GM20000 (cell line): ENCODE measurements at regions not wholly inside any gene's neighbourhood (a gene's known extent, or its start where the extent isn't known, plus 50 kb on each side); places are given as distances from the start of the nearest gene placed in this dataset.
"Not testable (repeated sequence)": the region's sequence is repeated elsewhere in the genome, so short reads cannot be mapped to it uniquely, and the experiment has no call there.

Source experiments
- DNase-seq: peaks from one replicate; pipeline ENCODE4 v3.0.0; 2012; ENCODE audit warnings: low spot score
- TF ChIP-seq, protein P1 (sequence below): IDR thresholded peaks from 2 replicates; pipeline ENCODE4 v1.5.1; 2012; ENCODE audit warnings: mild to moderate bottlenecking, control low read depth; ENCODE audit errors: extremely low read depth, missing control alignments

DNA sequence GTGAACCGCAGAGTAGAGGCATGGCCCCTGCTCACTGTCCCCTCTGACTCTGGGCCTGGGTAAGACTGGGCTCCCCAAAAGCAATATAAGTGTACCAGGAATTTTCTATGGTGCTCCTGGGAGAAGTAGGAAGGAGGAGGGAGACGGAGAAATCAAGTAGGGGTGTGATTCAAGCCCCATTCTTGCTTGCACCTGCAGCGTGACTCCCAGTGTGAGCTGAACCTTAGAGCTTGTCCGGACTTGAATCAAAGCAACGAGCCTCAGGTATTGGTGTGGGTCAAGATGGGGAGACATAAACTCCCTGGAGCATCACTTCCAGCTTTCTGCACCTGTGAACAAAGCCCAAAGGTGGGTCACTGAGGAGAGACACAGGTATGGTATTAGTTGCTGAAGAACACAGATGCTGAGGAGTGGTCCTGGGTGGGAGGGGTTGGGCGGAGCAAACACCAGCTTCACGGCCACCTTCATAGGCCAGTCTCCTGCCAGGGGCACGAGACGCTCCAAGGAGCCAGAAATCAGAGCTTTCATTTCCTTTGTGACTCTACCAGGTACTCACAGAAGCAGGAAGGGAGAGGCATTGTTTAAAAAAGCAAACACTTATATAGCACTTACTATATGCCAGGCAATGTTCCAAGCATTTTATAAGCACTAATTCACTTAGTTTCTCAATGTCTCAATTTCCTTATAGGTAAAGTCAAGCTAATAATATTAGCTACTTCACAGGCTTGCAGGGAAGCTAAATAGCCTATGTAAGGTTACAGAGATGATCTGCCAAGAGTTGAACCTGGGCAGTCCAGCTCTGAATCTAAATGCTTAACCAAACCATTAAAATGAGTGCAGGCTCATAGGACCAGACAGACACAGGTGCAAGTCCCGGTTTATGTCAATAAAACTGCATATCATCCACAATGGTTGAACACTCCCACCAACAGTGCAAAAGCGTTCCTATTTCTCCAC is 775.3 kb downstream of the UQCRFS1 start:
- DNase-seq, result no peak
- TF ChIP-seq, protein P1, sequence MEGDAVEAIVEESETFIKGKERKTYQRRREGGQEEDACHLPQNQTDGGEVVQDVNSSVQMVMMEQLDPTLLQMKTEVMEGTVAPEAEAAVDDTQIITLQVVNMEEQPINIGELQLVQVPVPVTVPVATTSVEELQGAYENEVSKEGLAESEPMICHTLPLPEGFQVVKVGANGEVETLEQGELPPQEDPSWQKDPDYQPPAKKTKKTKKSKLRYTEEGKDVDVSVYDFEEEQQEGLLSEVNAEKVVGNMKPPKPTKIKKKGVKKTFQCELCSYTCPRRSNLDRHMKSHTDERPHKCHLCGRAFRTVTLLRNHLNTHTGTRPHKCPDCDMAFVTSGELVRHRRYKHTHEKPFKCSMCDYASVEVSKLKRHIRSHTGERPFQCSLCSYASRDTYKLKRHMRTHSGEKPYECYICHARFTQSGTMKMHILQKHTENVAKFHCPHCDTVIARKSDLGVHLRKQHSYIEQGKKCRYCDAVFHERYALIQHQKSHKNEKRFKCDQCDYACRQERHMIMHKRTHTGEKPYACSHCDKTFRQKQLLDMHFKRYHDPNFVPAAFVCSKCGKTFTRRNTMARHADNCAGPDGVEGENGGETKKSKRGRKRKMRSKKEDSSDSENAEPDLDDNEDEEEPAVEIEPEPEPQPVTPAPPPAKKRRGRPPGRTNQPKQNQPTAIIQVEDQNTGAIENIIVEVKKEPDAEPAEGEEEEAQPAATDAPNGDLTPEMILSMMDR, result no peak

DNA sequence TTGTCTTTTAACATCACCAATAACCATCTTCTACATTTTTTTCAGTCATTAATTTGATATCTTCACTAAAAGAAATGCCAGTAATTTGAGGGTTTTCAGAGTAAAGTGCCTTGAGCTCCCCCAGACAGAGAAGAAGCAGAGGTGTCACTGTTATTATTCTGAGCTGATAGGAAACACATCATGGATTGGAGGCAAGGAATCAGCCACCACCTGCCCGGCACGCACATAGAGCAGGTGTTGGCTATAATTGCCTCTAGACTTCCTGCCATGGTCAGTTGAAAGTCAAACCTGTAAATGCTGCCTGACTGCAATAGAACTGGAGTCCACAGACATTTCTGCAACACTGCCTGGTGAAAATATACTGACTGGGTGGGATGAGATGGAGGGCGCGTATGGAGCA is 776.6 kb downstream of the UQCRFS1 start:
- TF ChIP-seq, protein P1, result no peak
- no peak for DNase-seq

DNA sequence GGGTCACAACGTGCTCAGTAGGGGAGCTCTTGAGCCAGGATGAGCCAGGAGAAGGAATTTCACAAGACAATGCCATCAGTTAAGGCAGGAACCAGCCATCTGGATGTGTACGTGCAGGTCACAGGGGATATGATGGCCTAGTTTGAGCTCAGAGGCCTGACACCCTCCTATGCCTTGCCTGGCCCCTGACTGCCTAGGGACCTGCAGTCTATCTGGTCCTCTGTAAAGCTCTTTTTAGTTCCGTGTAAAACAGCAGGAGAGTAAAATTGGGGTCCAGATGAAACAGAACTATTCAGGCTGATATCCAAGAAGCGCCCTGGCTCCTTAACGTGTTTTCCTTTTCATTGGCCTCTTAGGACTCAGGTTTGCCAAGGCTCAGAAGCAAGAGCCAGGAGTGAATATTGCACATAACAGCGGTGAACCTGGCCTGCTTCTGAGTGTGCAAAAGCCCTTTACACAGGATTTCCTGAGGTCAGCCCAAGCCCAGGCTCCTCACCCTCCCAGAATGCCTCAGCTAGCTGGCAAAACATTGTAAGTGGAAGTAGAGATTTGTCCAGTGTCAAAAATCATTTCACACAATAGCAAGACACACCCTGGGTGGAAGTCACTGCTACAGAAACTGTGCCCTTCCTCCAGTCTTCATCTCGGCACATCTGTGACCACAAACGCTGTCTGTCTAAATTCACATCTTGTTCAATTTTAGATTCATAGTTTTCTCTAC is 777.2 kb downstream of the UQCRFS1 start:
- no peak for DNase-seq
- TF ChIP-seq, protein P1, result no peak

DNA sequence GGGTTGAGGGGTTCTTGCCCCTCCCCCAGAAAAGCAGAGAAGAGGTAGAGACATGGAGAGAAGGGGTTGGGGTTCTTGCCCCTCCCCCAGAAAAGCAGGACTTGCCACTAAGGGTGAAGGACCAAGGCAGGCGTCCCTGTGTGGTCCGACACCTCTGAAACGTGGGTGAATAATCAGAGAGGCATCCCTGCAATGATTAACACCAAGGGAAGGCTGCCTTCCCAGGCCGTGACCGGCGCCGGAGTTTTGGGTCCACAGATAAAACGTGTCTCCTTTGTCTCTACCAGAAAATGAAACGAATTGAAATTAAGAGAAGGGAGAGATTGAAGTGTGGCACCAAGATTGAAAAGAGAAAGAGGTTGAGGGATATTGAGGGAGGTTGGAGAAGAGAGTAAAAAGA is 778.2 kb downstream of the UQCRFS1 start:
- not testable (repeated sequence) for DNase-seq

DNA sequence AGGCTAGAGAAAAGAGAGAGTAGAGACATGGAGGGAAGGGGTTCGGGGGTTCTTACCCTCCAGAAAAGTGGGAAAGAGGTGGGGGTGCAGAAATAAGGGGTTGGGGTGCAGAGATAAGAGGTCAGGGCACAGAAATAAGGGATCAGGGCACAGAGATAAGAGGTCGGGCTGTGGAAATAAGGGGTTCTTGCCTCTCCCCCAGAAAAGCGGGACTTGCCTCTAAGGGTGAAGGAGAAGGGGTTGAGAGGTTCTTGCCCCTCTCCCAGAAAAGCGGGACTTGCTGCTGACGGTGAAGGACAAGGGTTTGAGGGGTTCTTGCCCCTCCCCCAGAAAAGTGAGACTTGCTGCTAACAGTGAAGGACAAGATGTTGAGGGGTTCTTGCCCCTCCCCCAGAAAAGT is 778.6 kb downstream of the UQCRFS1 start:
- DNase-seq, result not testable (repeated sequence)

DNA sequence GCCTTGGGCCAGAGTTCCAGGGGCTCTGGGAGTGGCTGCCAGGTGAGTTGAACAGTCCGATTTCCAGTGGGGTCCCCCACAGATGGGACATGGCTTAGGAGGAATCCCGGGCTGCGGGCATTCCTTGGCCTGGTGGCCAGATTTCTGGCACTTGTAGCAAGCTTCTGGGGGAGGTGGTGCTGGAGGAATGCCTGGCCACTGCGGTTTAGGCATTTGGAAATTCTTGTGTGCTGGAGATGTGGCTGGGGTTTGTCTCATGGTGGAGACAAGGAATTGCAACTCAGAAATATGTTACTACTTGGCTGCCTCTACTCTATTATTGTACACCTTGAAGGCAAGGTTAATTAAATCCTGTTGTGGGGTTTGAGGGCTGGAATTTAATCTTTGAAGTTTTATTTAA is 779.8 kb downstream of the UQCRFS1 start:
- DNase-seq, result not testable (repeated sequence)

DNA sequence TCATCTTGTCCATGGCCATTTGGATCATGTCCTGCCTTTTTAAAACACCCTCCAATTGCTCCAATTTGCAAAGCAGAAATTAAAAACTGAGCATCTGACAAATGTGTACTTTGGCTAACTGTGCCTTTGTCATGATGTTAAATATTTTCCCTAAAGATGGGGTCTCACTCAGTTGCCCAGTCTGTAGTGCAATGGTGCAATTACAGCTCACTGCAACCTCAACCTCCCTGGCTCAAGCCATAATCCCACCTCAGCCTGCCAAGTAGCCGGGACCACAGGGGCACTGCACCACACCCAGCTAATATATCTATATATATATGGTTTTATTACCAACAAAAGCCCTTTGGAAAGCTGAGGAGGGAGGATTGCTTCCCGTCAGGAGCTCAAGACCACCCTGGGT is 782.7 kb downstream of the UQCRFS1 start:
- DNase-seq, result no peak
- TF ChIP-seq, protein P1, result no peak

DNA sequence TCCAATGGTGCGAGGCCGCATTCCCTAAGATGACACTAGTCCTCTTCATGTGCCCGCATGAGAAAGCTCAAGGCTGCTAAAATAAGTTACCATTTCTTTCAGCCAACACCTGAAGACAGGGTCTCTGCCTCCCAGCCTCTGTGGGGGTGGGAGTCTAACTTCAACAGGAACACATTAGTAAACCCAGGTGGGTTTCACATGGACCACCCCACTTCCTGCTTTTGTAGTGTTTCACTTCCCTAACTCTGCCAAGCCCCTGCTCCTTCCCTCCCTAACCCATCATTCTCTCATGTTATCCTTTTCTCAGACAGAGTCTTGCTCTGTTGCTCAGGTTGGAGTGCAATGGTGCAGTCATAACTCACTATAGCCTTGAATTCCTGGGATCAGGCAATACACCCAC is 783.6 kb downstream of the UQCRFS1 start:
- DNase-seq, result no peak

More for the DNA sequence above, 783.6 kb downstream of the UQCRFS1 start:
- TF ChIP-seq, protein P1, result no peak
